Thyroid gland (tissue), 4 donors: ENCODE measurements at regions not wholly inside any gene's neighbourhood (a gene's known extent, or its start where the extent isn't known, plus 50 kb on each side); places are given as distances from the start of the nearest gene placed in this dataset.

Experiments used
- DNase-seq, 2 donors: peaks; one replicate each; pipeline ENCODE4 v3.0.0-alpha.2; 2019
- H3K27ac ChIP-seq, 3 donors: fragments of 200-600 bp; sonication (generic); 1 replicate in 2 of 3; 2 replicates in 1 of 3; pipeline ENCODE4 v1.5.1; 2016 to 2019; ENCODE audit warnings: mild to moderate bottlenecking in 1 of 3, moderate library complexity in 1 of 3
- H3K27me3 ChIP-seq: fragments of 200-600 bp; sonication (generic); one replicate; pipeline ENCODE4 v1.5.1; 2019
- H3K36me3 ChIP-seq, 2 donors: fragments of 200-600 bp; sonication (generic); one replicate each; pipeline ENCODE4 v1.5.1; 2016 to 2019
- H3K4me1 ChIP-seq, 2 donors: fragments of 200-600 bp; sonication (generic); one replicate each; pipeline ENCODE4 v1.5.1; 2017 to 2019
- H3K4me3 ChIP-seq, 3 donors: fragments of 200-600 bp; sonication (generic); replicated peaks in 1 of 3; 1 replicate in 2 of 3; 2 replicates in 1 of 3; pipeline ENCODE4 v1.5.1; 2016; ENCODE audit warnings: mild to moderate bottlenecking in 1 of 3
- H3K9me3 ChIP-seq: fragments of 200-600 bp; sonication (generic); one replicate; pipeline ENCODE4 v1.5.1; 2017
- POLR2A ChIP-seq, 2 donors: fragments of 450-650 bp; IDR thresholded peaks; one replicate each; pipeline ENCODE4 v1.6.1; 2017; ENCODE audit warnings: antibody characterized with exemption in 2 of 2, mild to moderate bottlenecking in 2 of 2, moderate library complexity in 1 of 2
- WGBS, 2 donors: methylation state at CpG; one replicate each; pipeline ENCODE4 v1.1.5; 2017; 5-methylcytosine and 5-hydroxymethylcytosine counted together
- intact Hi-C: fragments of 100-400 bp; cut with DNase I; formaldehyde crosslinking; loops from one replicate; pipeline ENCODE4 v1.15.1; 2023
- TF ChIP-seq, protein P1 (sequence below), 6 experiments: fragments of 200-600 bp in 3 of 6; fragments of 450-650 bp in 3 of 6; sonication (generic) in 3 of 6; IDR thresholded peaks; one replicate each; pipeline ENCODE4 v1.5.1; 2016 to 2019; ENCODE audit warnings: antibody characterized with exemption in 6 of 6, mild to moderate bottlenecking in 2 of 6, inconsistent platforms in 1 of 6, moderate library complexity in 1 of 6

DNA sequence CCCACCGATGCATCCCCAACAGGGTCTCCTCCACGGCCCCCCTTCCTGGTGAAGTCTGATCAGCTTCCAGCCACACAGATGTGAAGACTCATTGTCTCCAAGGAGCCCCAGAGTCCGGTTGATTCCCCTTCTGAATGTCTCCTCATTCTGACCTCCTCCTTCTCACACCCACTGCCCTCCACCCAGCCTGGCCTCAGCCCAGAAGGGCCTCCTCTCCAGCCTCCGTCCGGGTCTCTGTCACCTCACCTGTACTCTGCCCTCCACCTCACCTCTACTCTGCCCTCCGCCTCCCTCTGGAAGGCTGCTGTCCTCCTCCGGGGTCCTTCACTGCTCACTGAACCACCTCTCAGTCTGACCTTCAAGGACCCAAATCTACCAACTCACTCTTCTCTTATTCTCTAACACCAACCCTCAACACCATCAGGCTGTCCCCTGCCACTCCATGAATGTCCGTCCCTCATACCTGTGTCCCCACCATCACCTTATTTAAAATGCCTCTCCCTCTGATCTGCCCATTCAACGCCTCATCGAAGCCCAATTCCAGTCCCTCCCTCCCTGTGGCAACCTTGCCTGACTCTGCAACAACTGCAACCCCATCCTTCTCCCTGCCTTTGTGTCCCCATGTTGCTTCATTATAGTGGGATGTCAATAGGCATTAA lies 201.2 kb downstream of the TOMM20 start:
- Histone ChIP-seq H3K36me3 (no peaks in the 10 kb centered on the region), H3K27ac (peak overlapping the region; percentile 64 to 87 (median 82)), H3K4me1 (peaks cover 29 to 34% of the 10 kb centered on the region in 2 donors), H3K9me3 (no peaks in the 10 kb centered on the region), H3K27me3 (no peaks in the 10 kb centered on the region), H3K4me3 (no peak overlapping the region)
- TF ChIP-seq POLR2A (IDR thresholded peaks at IDR 0.05): no peak
- TF ChIP-seq, protein P1, sequence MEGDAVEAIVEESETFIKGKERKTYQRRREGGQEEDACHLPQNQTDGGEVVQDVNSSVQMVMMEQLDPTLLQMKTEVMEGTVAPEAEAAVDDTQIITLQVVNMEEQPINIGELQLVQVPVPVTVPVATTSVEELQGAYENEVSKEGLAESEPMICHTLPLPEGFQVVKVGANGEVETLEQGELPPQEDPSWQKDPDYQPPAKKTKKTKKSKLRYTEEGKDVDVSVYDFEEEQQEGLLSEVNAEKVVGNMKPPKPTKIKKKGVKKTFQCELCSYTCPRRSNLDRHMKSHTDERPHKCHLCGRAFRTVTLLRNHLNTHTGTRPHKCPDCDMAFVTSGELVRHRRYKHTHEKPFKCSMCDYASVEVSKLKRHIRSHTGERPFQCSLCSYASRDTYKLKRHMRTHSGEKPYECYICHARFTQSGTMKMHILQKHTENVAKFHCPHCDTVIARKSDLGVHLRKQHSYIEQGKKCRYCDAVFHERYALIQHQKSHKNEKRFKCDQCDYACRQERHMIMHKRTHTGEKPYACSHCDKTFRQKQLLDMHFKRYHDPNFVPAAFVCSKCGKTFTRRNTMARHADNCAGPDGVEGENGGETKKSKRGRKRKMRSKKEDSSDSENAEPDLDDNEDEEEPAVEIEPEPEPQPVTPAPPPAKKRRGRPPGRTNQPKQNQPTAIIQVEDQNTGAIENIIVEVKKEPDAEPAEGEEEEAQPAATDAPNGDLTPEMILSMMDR (IDR thresholded peaks at IDR 0.05): no peak
- DNase-seq: peak in 1 of 2 donors; percentile 26
- intact Hi-C loops: loop anchor here (10.0 kb wide), 1 partner anchor 213 kb away; no protein-coding TSS in a partner anchor
- 73 to 76% methylated on average over 10 of the region's 10 CpGs for WGBS, 2 donors

DNA sequence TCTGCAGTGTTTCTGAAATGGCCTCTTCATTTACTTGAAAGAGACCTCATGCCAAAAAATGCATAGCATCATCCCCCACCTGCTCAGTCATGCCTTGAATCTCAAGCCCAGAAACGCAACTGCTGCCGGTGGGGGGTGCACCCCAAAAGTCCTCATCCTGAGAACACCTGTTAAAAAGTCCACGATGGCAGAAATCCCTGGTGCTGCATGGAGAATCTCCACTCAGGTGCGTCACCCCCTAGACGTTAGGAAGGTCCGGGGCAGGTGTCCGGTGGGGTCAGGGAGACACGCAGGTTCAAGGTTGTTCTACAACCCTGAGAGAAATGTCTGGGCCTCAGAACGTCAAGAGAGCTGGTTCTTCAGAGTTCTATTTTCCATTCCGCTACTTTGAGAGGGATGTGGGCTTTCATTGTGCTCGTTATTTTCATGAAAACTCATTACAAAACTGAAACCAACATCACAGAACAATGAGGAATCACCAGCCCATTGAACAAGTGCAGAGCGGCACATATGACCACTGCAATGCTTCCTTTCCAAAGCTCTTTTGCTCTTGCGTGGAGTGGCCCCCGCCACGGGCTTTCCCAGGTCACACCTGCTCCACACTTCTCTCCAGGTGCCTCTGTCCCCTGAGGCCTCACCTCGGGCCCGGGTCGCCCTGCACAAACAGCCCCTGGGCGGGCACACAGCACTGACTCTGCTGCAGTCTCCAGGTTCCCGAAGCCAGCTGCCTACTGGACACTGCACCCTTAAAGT lies 201.9 kb downstream of the TOMM20 start:
- peak; percentile 37 to 51 for DNase-seq
- H3K4me3 ChIP-seq: no peak overlapping the region
- WGBS, 2 donors: 30 to 42% methylated on average over 18 to 20 of the region's 20 CpGs
- no peak for TF ChIP-seq POLR2A (IDR thresholded peaks at IDR 0.05)
- TF ChIP-seq, protein P1 (IDR thresholded peaks at IDR 0.05): no peak
- intact Hi-C loops: loop anchor here (10.0 kb wide), 1 partner anchor 212 kb away; no protein-coding TSS in a partner anchor
- peak overlapping the region; percentile 64 to 87 (median 82) for H3K27ac ChIP-seq
- no peaks in the 10 kb centered on the region for H3K27me3 ChIP-seq
- peaks cover 36 to 41% of the 10 kb centered on the region in 2 donors for H3K4me1 ChIP-seq
- no peaks in the 10 kb centered on the region for H3K9me3 ChIP-seq
- no peaks in the 10 kb centered on the region for H3K36me3 ChIP-seq

DNA sequence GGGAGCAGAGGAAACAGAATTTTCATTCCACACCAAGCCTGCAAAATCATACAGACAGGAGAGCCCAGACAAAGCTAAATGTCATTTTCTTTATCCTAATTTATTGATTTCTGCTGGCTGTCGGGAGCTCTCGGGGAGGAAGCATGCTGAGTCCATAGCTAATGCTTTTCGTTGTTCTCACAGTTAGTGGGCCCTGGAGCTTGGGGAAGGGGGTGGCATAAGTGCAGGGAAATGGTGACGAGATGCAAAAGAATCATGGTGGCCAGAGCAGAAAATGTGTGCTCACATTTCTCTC lies 202.4 kb downstream of the TOMM20 start:
- WGBS, 2 donors: 42 to 52% methylated on average over 4 of the region's 4 CpGs
- intact Hi-C loops: loop anchor here (10.0 kb wide), 1 partner anchor 211 kb away; no protein-coding TSS in a partner anchor
- H3K4me3 ChIP-seq: no peak overlapping the region

DNA sequence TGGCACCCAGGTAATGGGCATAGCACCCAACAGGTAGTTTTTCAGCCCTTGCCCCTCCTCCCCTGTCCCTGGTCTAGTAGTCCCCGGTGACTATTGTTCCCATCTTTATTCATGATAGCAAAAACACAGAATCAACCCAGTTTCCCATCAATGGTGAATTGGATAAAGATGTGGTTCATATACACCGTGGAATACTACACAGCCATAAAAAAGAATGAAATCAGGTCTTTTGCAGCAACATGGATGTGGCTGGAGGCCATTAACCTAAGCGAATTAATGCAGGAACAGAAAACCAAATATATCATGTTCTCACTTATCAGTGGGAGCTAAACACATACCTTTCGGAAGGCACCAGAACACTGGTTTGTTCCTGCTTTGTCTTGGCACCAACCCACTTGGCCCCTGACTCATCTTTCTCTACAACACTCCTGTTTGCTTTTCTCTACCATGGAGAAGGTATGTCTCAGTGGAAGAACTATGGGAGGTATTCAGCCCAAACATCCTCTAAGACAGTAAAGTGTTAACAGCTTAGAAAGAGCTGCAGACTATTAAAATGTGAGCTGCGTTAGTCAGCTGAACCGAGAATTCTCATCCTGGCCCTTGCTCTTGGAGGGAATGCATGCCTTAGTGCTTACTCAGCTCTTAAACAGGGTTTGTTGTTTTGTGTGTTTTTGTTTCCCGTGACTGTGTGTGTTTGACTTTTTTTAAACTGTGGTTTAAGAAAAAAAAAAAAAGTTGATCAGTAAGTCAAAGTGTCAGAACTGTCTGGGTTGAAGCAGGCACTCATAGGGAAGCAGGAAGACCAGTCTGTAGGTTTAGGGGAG lies 203.0 kb downstream of the TOMM20 start:
- Histone ChIP-seq H3K4me3 (no peak overlapping the region), H3K9me3 (no peaks in the 10 kb centered on the region), H3K36me3 (no peaks in the 10 kb centered on the region), H3K4me1 (peaks cover 47 to 52% of the 10 kb centered on the region in 2 donors), H3K27ac (peak overlapping the region; percentile 77 to 87 (median 82)), H3K27me3 (no peaks in the 10 kb centered on the region)
- WGBS, 2 donors: 52 to 55% methylated on average over 7 of the region's 7 CpGs
- DNase-seq: peak; percentile 58
- intact Hi-C loops: loop anchor here (10.0 kb wide), 1 partner anchor 211 kb away; no protein-coding TSS in a partner anchor
- TF ChIP-seq, protein P1 (IDR thresholded peaks at IDR 0.05): no peak
- peak in 1 of 2 donors; percentile 44 for TF ChIP-seq POLR2A (IDR thresholded peaks at IDR 0.05)

More for the DNA sequence above, 202.4 kb downstream of the TOMM20 start:
- peaks cover 41 to 46% of the 10 kb centered on the region in 2 donors for H3K4me1 ChIP-seq
- peak overlapping the region; percentile 64 to 87 (median 82) for H3K27ac ChIP-seq
- no peak for TF ChIP-seq POLR2A (IDR thresholded peaks at IDR 0.05)
- TF ChIP-seq, protein P1 (IDR thresholded peaks at IDR 0.05): no peak
- no peaks in the 10 kb centered on the region for H3K27me3 ChIP-seq
- DNase-seq: no peak
- no peaks in the 10 kb centered on the region for H3K9me3 ChIP-seq
- H3K36me3 ChIP-seq: no peaks in the 10 kb centered on the region
